Sigmoid colon (tissue), 4 donors: ENCODE measurements at regions not wholly inside any gene's neighbourhood (a gene's known extent, or its start where the extent isn't known, plus 50 kb on each side); places are given as distances from the start of the nearest gene placed in this dataset.

ENCODE experiments used
- EP300 ChIP-seq, 4 donors: sonication (generic); formaldehyde crosslinking; IDR thresholded peaks; one replicate each; pipeline ENCODE4 v1.6.1; 2017; ENCODE audit warnings: antibody characterized with exemption in 4 of 4
- TF ChIP-seq, protein P1 (sequence below), 4 experiments: fragments of 450-650 bp in 3 of 4; fragments of 200-600 bp in 1 of 4; IDR thresholded peaks; one replicate each; pipeline ENCODE4 v1.5.1; 2016 to 2019; ENCODE audit warnings: antibody characterized with exemption in 4 of 4, mild to moderate bottlenecking in 3 of 4, moderate library complexity in 2 of 4

DNA sequence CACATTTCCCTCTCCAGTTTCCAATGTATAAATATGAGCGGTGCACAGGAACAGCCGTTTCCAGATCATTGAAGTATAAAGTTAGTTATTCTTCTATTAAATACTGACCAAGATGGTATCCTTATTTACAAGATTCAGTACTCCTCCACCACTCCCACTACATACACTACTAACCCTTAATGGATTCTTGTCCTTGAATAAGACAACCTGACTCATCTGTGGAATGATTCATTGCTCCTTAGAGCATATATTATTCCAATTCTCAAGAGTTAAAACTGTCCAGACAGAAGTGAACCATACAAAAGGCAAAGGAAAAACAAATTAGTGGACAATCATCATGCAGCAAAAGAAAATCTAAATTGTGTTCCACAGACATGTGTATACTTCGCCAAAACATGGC, 373.3 kb downstream of the IDS start:
- TF ChIP-seq, protein P1, sequence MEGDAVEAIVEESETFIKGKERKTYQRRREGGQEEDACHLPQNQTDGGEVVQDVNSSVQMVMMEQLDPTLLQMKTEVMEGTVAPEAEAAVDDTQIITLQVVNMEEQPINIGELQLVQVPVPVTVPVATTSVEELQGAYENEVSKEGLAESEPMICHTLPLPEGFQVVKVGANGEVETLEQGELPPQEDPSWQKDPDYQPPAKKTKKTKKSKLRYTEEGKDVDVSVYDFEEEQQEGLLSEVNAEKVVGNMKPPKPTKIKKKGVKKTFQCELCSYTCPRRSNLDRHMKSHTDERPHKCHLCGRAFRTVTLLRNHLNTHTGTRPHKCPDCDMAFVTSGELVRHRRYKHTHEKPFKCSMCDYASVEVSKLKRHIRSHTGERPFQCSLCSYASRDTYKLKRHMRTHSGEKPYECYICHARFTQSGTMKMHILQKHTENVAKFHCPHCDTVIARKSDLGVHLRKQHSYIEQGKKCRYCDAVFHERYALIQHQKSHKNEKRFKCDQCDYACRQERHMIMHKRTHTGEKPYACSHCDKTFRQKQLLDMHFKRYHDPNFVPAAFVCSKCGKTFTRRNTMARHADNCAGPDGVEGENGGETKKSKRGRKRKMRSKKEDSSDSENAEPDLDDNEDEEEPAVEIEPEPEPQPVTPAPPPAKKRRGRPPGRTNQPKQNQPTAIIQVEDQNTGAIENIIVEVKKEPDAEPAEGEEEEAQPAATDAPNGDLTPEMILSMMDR (IDR thresholded peaks at IDR 0.05): no peak
- TF ChIP-seq EP300 (IDR thresholded peaks at IDR 0.05): no peak
